ENCODE measurements at regions not wholly inside any gene's neighbourhood (a gene's known extent, or its start where the extent isn't known, plus 50 kb on each side); places are given as distances from the start of the nearest gene placed in this dataset.

DNA sequence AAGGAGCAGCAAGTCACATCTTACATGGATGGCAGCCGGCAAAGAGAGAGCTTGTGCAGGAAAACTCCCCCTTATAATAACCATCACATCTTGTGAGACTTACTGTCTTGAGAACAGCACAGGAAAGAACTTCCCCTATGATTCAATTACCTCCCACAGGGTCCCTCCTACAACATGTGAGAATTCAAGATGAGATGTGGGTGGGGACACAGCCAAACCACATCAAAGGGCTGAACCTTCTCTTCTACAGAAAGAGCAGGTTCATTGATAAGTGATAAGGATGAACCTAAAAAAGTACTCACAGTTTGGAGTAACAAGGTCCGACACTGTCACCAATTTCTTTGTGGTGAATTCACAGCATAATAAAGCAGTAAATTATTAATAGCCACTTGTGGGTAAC lies 422.2 kb upstream of the FSIP2 start:
- H3K4me1 ChIP-seq (ENCODE audit: insufficient read depth, low read length), result no peaks in the 10 kb centered on the region
- no peaks in the 10 kb centered on the region for H3K79me2 ChIP-seq (ENCODE audit: insufficient read depth, low read length)
- H4K20me1 ChIP-seq (ENCODE audit: insufficient read depth, low read length), result no peaks in the 10 kb centered on the region
- H3K9me3 ChIP-seq (ENCODE audit: insufficient read depth, low read depth, low read length), result no peaks in the 10 kb centered on the region
- TF ChIP-seq, protein P1, sequence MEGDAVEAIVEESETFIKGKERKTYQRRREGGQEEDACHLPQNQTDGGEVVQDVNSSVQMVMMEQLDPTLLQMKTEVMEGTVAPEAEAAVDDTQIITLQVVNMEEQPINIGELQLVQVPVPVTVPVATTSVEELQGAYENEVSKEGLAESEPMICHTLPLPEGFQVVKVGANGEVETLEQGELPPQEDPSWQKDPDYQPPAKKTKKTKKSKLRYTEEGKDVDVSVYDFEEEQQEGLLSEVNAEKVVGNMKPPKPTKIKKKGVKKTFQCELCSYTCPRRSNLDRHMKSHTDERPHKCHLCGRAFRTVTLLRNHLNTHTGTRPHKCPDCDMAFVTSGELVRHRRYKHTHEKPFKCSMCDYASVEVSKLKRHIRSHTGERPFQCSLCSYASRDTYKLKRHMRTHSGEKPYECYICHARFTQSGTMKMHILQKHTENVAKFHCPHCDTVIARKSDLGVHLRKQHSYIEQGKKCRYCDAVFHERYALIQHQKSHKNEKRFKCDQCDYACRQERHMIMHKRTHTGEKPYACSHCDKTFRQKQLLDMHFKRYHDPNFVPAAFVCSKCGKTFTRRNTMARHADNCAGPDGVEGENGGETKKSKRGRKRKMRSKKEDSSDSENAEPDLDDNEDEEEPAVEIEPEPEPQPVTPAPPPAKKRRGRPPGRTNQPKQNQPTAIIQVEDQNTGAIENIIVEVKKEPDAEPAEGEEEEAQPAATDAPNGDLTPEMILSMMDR (IDR thresholded peaks at IDR 0.05; ENCODE audit: insufficient read depth, low read depth, low read length), result no peak
- no peak for TF ChIP-seq EZH2 (IDR thresholded peaks at IDR 0.05; ENCODE audit: insufficient read depth, low read length)
- H3K9ac ChIP-seq (ENCODE audit: low read length), result no peak overlapping the region
- Mint-ChIP-seq H3K4me1 (ENCODE audit: low read depth, unreplicated experiment) (no peaks in the 10 kb centered on the region), H3K36me3 (ENCODE audit: low read depth, unreplicated experiment) (no peaks in the 10 kb centered on the region), H3K4me3 (ENCODE audit: unreplicated experiment) (no peak overlapping the region), H3K9me3 (ENCODE audit: unreplicated experiment) (no peaks in the 10 kb centered on the region), H3K27ac (ENCODE audit: unreplicated experiment) (no peak overlapping the region), H3K27me3 (ENCODE audit: low read depth, unreplicated experiment) (no peaks in the 10 kb centered on the region)
- H3K27ac ChIP-seq (ENCODE audit: low read depth, low read length), result no peak overlapping the region
- DNase-seq (ENCODE audit: low read depth), result no peak
- FAIRE-seq, result no peak
- H3K4me3 ChIP-seq (ENCODE audit: insufficient read depth, low read depth, low read length), result no peak overlapping the region
- no peaks in the 10 kb centered on the region for H3K36me3 ChIP-seq (ENCODE audit: insufficient read depth, low read length)
- H2AFZ ChIP-seq (ENCODE audit: low read depth, low read length), result no peak overlapping the region
- no peaks in the 10 kb centered on the region for H3K27me3 ChIP-seq (ENCODE audit: insufficient read depth, low read length)
- H3K4me2 ChIP-seq (ENCODE audit: low read length), result no peak overlapping the region

DNA sequence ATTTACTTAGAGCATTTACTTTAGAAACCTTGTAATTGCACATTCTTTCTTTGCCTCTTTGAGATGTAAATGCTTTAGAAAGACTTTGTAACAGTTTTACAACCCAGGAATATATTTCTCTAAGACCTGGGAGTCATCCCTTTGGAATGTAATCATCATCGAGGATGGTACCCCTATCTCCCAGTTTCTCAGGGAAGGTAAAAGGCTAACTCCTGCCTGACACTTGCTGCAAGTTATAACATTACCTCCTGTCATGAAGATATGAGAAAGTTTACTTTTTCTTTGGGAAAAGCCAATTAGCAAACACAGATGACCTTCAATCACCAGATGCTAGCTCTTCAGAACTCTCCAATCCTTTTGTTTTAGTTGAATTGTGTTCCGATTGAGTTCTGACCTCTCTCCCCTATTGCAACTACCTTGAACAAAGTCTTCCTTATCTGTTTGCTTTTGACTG lies 420.3 kb upstream of the FSIP2 start:
- Mint-ChIP-seq H3K4me1 (ENCODE audit: low read depth, unreplicated experiment) (no peaks in the 10 kb centered on the region), H3K36me3 (ENCODE audit: low read depth, unreplicated experiment) (no peaks in the 10 kb centered on the region), H3K27me3 (ENCODE audit: low read depth, unreplicated experiment) (no peaks in the 10 kb centered on the region), H3K27ac (ENCODE audit: unreplicated experiment) (no peak overlapping the region), H3K4me3 (ENCODE audit: unreplicated experiment) (no peak overlapping the region), H3K9me3 (ENCODE audit: unreplicated experiment) (no peaks in the 10 kb centered on the region)
- DNase-seq (ENCODE audit: low read depth), result no peak
- no peak overlapping the region for H3K9ac ChIP-seq (ENCODE audit: low read length)
- H3K27ac ChIP-seq (ENCODE audit: low read depth, low read length), result no peak overlapping the region
- no peaks in the 10 kb centered on the region for H3K4me1 ChIP-seq (ENCODE audit: insufficient read depth, low read length)
- H3K27me3 ChIP-seq (ENCODE audit: insufficient read depth, low read length), result no peaks in the 10 kb centered on the region
- H3K4me2 ChIP-seq (ENCODE audit: low read length), result no peak overlapping the region
- no peaks in the 10 kb centered on the region for H3K9me3 ChIP-seq (ENCODE audit: insufficient read depth, low read depth, low read length)
- TF ChIP-seq EZH2 (IDR thresholded peaks at IDR 0.05; ENCODE audit: insufficient read depth, low read length), result no peak
- TF ChIP-seq, protein P1 (IDR thresholded peaks at IDR 0.05; ENCODE audit: insufficient read depth, low read depth, low read length), result no peak
- no peaks in the 10 kb centered on the region for H3K79me2 ChIP-seq (ENCODE audit: insufficient read depth, low read length)
- no peak overlapping the region for H2AFZ ChIP-seq (ENCODE audit: low read depth, low read length)
- H3K36me3 ChIP-seq (ENCODE audit: insufficient read depth, low read length), result no peaks in the 10 kb centered on the region
- no peak for FAIRE-seq
- no peak overlapping the region for H3K4me3 ChIP-seq (ENCODE audit: insufficient read depth, low read depth, low read length)
- no peaks in the 10 kb centered on the region for H4K20me1 ChIP-seq (ENCODE audit: insufficient read depth, low read length)

DNA sequence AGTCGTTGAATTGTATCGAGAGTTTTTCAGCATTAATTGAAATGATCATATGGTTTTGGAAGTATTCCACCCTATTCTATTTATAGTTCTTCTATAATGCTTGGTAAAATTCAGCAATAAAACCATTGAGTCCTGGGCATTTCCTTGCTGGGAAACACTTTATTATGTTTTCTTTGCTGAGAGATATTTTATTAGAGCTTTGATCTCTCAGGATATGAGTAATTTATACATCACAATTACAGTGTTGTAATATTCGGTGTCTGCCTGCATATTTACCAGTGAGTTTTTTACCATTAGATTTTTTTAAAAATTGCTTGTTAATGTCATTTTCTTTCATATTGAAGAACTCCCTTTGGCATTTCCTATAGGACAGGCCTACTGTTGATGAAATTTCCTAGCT lies 402.7 kb upstream of the FSIP2 start:
- H3K27me3 ChIP-seq (ENCODE audit: insufficient read depth, low read length), result no peaks in the 10 kb centered on the region
- no peaks in the 10 kb centered on the region for H3K4me1 Mint-ChIP-seq (ENCODE audit: low read depth, unreplicated experiment)
- no peaks in the 10 kb centered on the region for H3K27me3 Mint-ChIP-seq (ENCODE audit: low read depth, unreplicated experiment)
- peaks cover 3% of the 10 kb centered on the region for H3K9me3 ChIP-seq (ENCODE audit: insufficient read depth, low read depth, low read length)
- H3K9me3 Mint-ChIP-seq (ENCODE audit: unreplicated experiment), result peaks cover 2% of the 10 kb centered on the region
- H3K9ac ChIP-seq (ENCODE audit: low read length), result no peak overlapping the region
- no peak overlapping the region for H3K27ac Mint-ChIP-seq (ENCODE audit: unreplicated experiment)
- no peaks in the 10 kb centered on the region for H3K36me3 Mint-ChIP-seq (ENCODE audit: low read depth, unreplicated experiment)
- H3K4me3 ChIP-seq (ENCODE audit: insufficient read depth, low read depth, low read length), result no peak overlapping the region
- no peak overlapping the region for H3K4me3 Mint-ChIP-seq (ENCODE audit: unreplicated experiment)
- no peak for DNase-seq (ENCODE audit: low read depth)
- H4K20me1 ChIP-seq (ENCODE audit: insufficient read depth, low read length), result no peaks in the 10 kb centered on the region
- no peak for TF ChIP-seq EZH2 (IDR thresholded peaks at IDR 0.05; ENCODE audit: insufficient read depth, low read length)
- H3K36me3 ChIP-seq (ENCODE audit: insufficient read depth, low read length), result no peaks in the 10 kb centered on the region
- FAIRE-seq, result no peak
- H2AFZ ChIP-seq (ENCODE audit: low read depth, low read length), result no peak overlapping the region
- H3K4me2 ChIP-seq (ENCODE audit: low read length), result no peak overlapping the region
- no peak overlapping the region for H3K27ac ChIP-seq (ENCODE audit: low read depth, low read length)
- no peaks in the 10 kb centered on the region for H3K79me2 ChIP-seq (ENCODE audit: insufficient read depth, low read length)
- H3K4me1 ChIP-seq (ENCODE audit: insufficient read depth, low read length), result no peaks in the 10 kb centered on the region
